OCI-LY7 (cell line): ENCODE measurements at regions not wholly inside any gene's neighbourhood (a gene's known extent, or its start where the extent isn't known, plus 50 kb on each side); places are given as distances from the start of the nearest gene placed in this dataset.

Experiments
- BruUV-seq: library from RNA; stranded (reverse); fragments of 400-500 nt; replicated peaks from 2 replicates; lab custom pipeline; 2021; lab: Mats Ljungman, UMichigan
- CTCF ChIA-PET: fragments of 300-600 bp; sonication (Branson Sonifier 250); formaldehyde crosslinking; loops from one replicate; lab custom pipeline; 2022; ENCODE audit warnings: antibody characterized with exemption; ENCODE audit not compliant: unreplicated experiment; lab: Charles Lee
- POLR2A ChIA-PET: fragments of 300-600 bp; sonication (Branson Sonifier 250); formaldehyde crosslinking; loops from one replicate; lab custom pipeline; 2022; ENCODE audit warnings: antibody characterized with exemption; lab: Charles Lee
- DNase-seq: peaks from one replicate; pipeline ENCODE4 v3.0.0-alpha.2; 2015; ENCODE audit warnings: low spot score
- H2AFZ ChIP-seq: fragments of 200-600 bp; sonication (generic), shearing (Covaris generic); 2 replicates; pipeline ENCODE4 v1.6.1; 2014; ENCODE audit warnings: mild to moderate bottlenecking, antibody characterized with exemption, low read length, moderate library complexity
- H3K27ac ChIP-seq: fragments of 200-600 bp; sonication (generic); 2 replicates; pipeline ENCODE4 v1.5.1; 2014; ENCODE audit warnings: mixed run types, low read depth, mild to moderate bottlenecking, moderate library complexity, low read length, inconsistent platforms; ENCODE audit not compliant: poor library complexity, severe bottlenecking
- H3K36me3 ChIP-seq: fragments of 200-600 bp; sonication (generic); 2 replicates; pipeline ENCODE4 v1.6.1; 2014; ENCODE audit warnings: mild to moderate bottlenecking, antibody characterized with exemption, low read length, moderate library complexity, mixed read lengths; ENCODE audit not compliant: insufficient read depth
- H3K4me1 ChIP-seq: fragments of 200-600 bp; sonication (generic); 2 replicates; pipeline ENCODE4 v1.5.1; 2014; ENCODE audit warnings: mild to moderate bottlenecking, low read length; ENCODE audit not compliant: insufficient read depth, poor library complexity, severe bottlenecking
- H3K4me2 ChIP-seq: fragments of 200-600 bp; sonication (generic); 2 replicates; pipeline ENCODE4 v1.6.1; 2014; ENCODE audit warnings: mild to moderate bottlenecking, low read length
- H3K4me3 ChIP-seq: fragments of 200-600 bp; sonication (generic); 2 replicates; pipeline ENCODE4 v1.5.1; 2014; ENCODE audit warnings: mild to moderate bottlenecking, low read depth, low read length; ENCODE audit not compliant: poor library complexity, severe bottlenecking
- H3K79me2 ChIP-seq: fragments of 200-600 bp; sonication (generic); 2 replicates; pipeline ENCODE4 v1.6.1; 2016; ENCODE audit warnings: low read depth, mild to moderate bottlenecking, low read length, moderate library complexity, mixed read lengths; ENCODE audit not compliant: insufficient read depth
- H3K9me2 ChIP-seq: fragments of 200-600 bp; sonication (generic); 2 replicates; pipeline ENCODE4 v1.6.1; 2016; ENCODE audit warnings: mild to moderate bottlenecking, low read length, mixed read lengths; ENCODE audit not compliant: insufficient read depth
- H3K9me3 ChIP-seq: fragments of 200-600 bp; sonication (generic); 2 replicates; pipeline ENCODE4 v1.6.1; 2014; ENCODE audit warnings: mild to moderate bottlenecking, mixed run types, low read length, mixed read lengths
- H4K20me1 ChIP-seq: fragments of 200-600 bp; sonication (generic); 2 replicates; pipeline ENCODE4 v1.6.1; 2014; ENCODE audit warnings: mild to moderate bottlenecking, antibody characterized with exemption, low read length, moderate library complexity, mixed read lengths; ENCODE audit not compliant: insufficient read depth
- CTCF ChIP-seq: fragments of 200-600 bp; sonication (generic); conservative IDR thresholded peaks from 2 replicates; pipeline ENCODE4 v1.5.1; 2014; ENCODE audit warnings: mild to moderate bottlenecking, antibody characterized with exemption, low read length, moderate library complexity, mixed read lengths
- EZH2phosphoT487 ChIP-seq: fragments of 200-600 bp; sonication (generic); IDR thresholded peaks from 2 replicates; pipeline ENCODE4 v1.6.1; 2018; ENCODE audit warnings: low read depth, borderline replicate concordance, mild to moderate bottlenecking, mixed run types, antibody characterized with exemption, low read length, moderate library complexity, mixed read lengths
- intact Hi-C: fragments of 100-400 bp; cut with micrococcal nuclease; formaldehyde crosslinking; loops from one replicate; pipeline ENCODE4 v1.10.0; 2022; ENCODE audit not compliant: unreplicated experiment

GRCh38 chr4:131258361-131258760 lies 1890.7 kb upstream of the PCDH10 start:
- Histone ChIP-seq H2AFZ (no peak overlapping the region), H3K79me2 (no peaks in the 10 kb centered on the region), H3K4me1 (no peaks in the 10 kb centered on the region), H3K9me3 (no peaks in the 10 kb centered on the region), H4K20me1 (no peaks in the 10 kb centered on the region), H3K27ac (no peak overlapping the region), H3K4me2 (no peak overlapping the region), H3K4me3 (no peak overlapping the region), H3K36me3 (no peaks in the 10 kb centered on the region), H3K9me2 (no peaks in the 10 kb centered on the region)
- intact Hi-C loops, result no loop called here
- ChIA-PET CTCF (no interaction called here), POLR2A (no interaction called here)
- no TSS peak for BruUV-seq
- TF ChIP-seq CTCF (no peak), EZH2phosphoT487 (no peak)
- no peak for DNase-seq

DNA sequence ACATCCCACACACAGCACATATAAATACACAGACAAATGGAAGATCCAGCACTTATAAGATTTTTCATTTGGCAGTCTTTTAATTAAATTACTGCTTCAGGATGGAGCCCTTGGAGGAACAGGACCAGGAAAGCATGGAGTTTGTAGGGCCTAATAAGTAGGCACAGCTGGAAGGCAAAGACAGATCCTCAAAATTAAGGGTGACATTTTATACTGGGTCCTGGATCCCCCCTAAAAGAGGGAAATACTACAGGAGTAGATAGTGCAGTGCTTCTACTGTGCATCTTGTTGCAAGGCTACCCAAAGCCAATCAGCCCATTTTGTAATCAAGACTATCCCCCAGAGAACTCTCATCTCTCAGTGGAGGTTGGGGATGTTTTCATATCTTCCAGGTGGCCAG lies 1860.7 kb upstream of the PCDH10 start:
- no peak for TF ChIP-seq CTCF
- TF ChIP-seq EZH2phosphoT487, result no peak
- H3K27ac ChIP-seq, result no peak overlapping the region
- H3K4me2 ChIP-seq, result no peak overlapping the region
- no peak overlapping the region for H3K4me3 ChIP-seq
- no peaks in the 10 kb centered on the region for H3K4me1 ChIP-seq
- no peaks in the 10 kb centered on the region for H4K20me1 ChIP-seq
- CTCF ChIA-PET, result no interaction called here
- DNase-seq, result no peak
- no peaks in the 10 kb centered on the region for H3K79me2 ChIP-seq
- intact Hi-C loops, result no loop called here
- H3K9me3 ChIP-seq, result 0 out of 2 replicates have a peak, but pooled peaks cover 11% of the 10 kb centered on the region
- no peaks in the 10 kb centered on the region for H3K36me3 ChIP-seq
- BruUV-seq, result no TSS peak
- no peaks in the 10 kb centered on the region for H3K9me2 ChIP-seq
- POLR2A ChIA-PET, result interaction anchor here (0.9 kb wide), 1 partner anchor 14 kb away, joined by 3 read pairs; no protein-coding TSS in a partner anchor
- H2AFZ ChIP-seq, result no peak overlapping the region

DNA sequence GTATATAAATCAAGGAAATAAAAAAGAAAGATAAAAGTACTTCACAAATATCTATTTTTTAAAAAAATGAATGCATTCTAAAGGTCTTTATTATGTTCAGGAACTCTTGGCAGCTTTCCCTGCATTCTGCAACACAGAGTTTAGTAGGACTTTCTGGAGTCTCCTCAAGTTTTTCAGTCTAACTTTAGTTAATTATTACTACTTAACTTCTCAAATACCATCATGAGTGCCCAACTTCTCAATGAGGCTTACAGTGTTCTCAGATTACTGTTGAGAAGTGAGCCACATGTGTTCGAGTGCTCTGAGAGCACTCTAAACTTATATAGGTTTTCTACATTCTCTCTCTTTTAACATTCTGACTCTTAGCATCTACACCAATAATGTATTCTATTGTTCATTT lies 1852.9 kb upstream of the PCDH10 start:
- ChIA-PET POLR2A (no interaction called here), CTCF (no interaction called here)
- Histone ChIP-seq H3K9me2 (no peaks in the 10 kb centered on the region), H3K79me2 (no peaks in the 10 kb centered on the region), H3K36me3 (no peaks in the 10 kb centered on the region), H3K4me2 (no peak overlapping the region), H3K27ac (no peak overlapping the region), H4K20me1 (no peaks in the 10 kb centered on the region), H3K9me3 (no peaks in the 10 kb centered on the region), H3K4me3 (no peak overlapping the region), H2AFZ (no peak overlapping the region), H3K4me1 (no peaks in the 10 kb centered on the region)
- BruUV-seq, result no TSS peak
- intact Hi-C loops, result no loop called here
- DNase-seq, result no peak
- no peak for TF ChIP-seq CTCF
- TF ChIP-seq EZH2phosphoT487, result no peak
